ENCODE measurements at regions not wholly inside any gene's neighbourhood (a gene's known extent, or its start where the extent isn't known, plus 50 kb on each side); places are given as distances from the start of the nearest gene placed in this dataset.

DNA sequence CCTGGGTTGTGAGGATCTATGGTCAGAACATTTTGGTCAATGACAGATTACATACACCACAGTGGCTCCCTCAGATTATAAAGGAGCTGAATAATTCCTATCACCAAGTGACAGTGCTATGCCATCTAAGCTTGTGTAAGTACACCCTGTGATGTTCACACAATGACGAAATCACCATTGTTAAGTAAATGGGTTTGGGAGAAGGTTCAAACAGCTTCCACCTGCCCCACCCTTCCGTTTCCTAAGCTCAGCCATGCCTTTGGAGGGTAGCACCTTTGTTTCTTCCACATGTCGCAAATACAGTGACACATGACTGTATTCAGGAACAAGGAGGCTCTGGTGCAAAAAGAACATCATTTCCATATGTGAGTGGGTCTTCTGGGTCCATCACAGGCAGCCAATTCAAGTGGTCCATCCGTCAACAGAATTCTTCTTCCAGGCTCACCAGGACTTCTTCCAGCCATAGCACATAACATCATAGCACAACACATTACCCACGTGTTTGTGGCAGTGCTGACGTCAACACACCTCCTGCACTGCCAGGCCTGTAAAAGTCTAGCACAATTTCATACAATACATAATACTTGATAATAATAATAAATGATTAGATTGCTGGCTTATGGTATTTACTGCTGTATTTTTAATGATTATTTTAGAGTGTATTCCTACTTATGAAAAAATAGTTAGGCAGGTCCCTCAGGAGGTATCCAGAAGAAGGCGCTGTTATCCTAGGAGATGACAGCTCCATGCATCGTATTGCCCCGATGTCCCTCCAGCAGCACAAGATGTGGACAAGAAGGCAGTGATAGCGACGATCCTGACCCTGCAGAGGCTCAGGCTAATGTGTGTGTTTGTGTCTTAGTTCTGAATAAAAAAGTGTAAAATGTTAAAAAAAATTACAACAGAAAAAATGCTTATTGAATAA is 264.8 kb downstream of the ANAPC1 start:
- peak in 1 of 4 donors; percentile 12 for ATAC-seq
- H3K4me3 ChIP-seq: no peak overlapping the region
- H3K27ac ChIP-seq: no peak overlapping the region
- no peak for DNase-seq
- intact Hi-C loops (cut with DNase I): no loop called here
- H3K9me3 ChIP-seq: no peaks in the 10 kb centered on the region
- no peaks in the 10 kb centered on the region for H3K27me3 ChIP-seq
- H3K4me1 ChIP-seq: no peaks in the 10 kb centered on the region
- no peaks in the 10 kb centered on the region for H3K36me3 ChIP-seq
- 72 to 74% methylated on average over 11 of the region's 11 CpGs for WGBS, 2 donors
- FAIRE-seq: no peak
- TF ChIP-seq CTCF (IDR thresholded peaks at IDR 0.05): no peak

GRCh38 chr2:111620281-111620680 is 263.7 kb downstream of the ANAPC1 start:
- FAIRE-seq: no peak
- intact Hi-C loops (cut with DNase I): no loop called here

DNA sequence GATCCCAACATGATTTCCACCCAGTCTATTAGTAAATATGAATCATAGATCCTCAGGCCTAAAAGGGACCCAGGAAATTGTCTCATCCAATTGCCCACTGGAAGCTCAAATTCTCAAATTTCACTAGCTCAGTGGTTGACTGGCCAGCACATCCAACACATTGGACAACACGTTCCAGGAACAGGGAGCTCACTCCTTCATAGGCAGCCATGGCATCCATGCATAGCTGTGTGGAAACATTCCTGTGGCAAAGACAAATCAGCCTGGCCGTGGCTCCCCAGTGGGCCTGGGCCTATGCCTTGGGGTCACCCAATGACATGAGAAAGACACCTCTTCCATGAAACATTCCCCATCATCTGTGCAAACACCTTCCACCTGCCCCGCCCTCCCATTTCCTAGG is 261.1 kb downstream of the ANAPC1 start:
- no peak for TF ChIP-seq CTCF (IDR thresholded peaks at IDR 0.05)
- no peak overlapping the region for H3K4me3 ChIP-seq
- intact Hi-C loops (cut with DNase I): no loop called here
- H3K9me3 ChIP-seq: no peaks in the 10 kb centered on the region
- H3K27me3 ChIP-seq: no peaks in the 10 kb centered on the region
- H3K36me3 ChIP-seq: no peaks in the 10 kb centered on the region
- H3K4me1 ChIP-seq: no peaks in the 10 kb centered on the region
- FAIRE-seq (no peak), DNase-seq (no peak), ATAC-seq (no peak)
- H3K27ac ChIP-seq: no peak overlapping the region
- 87 to 90% methylated on average over 3 of the region's 3 CpGs for WGBS, 2 donors

More at GRCh38 chr2:111620281-111620680, 263.7 kb downstream of the ANAPC1 start:
- Histone ChIP-seq H3K27ac (no peak overlapping the region), H3K9me3 (no peaks in the 10 kb centered on the region), H3K27me3 (no peaks in the 10 kb centered on the region), H3K4me1 (no peaks in the 10 kb centered on the region), H3K36me3 (no peaks in the 10 kb centered on the region), H3K4me3 (no peak overlapping the region)
- TF ChIP-seq CTCF (IDR thresholded peaks at IDR 0.05): no peak
- ATAC-seq (no peak), DNase-seq (no peak)
- 73 to 79% methylated on average over 5 of the region's 5 CpGs for WGBS, 2 donors

DNA sequence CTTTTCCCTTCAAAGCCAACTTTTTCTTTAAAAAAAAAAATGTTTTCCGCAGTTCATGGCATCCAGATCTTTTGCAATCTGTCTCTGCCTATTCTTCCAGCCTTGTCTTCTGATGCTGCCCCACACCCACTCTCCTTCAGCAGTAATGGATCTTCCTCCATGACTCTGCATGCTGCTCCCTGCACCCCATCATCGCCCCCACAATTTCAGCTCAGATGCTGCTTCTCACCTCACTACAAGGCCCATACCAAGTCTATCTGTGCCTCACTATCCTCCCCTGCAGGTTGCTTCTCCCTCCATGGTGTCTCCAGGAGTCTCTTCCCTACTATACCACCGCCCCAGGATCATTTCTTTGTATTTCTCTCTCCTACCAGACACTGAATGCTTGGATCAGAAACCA is 260.6 kb downstream of the ANAPC1 start:
- Histone ChIP-seq H3K4me1 (no peaks in the 10 kb centered on the region), H3K36me3 (no peaks in the 10 kb centered on the region), H3K4me3 (no peak overlapping the region), H3K9me3 (no peaks in the 10 kb centered on the region), H3K27me3 (no peaks in the 10 kb centered on the region), H3K27ac (no peak overlapping the region)
- 91 to 97% methylated on average over 3 of the region's 3 CpGs for WGBS, 2 donors
- FAIRE-seq (no peak), DNase-seq (no peak), ATAC-seq (no peak)
- intact Hi-C loops (cut with DNase I): no loop called here
- TF ChIP-seq CTCF (IDR thresholded peaks at IDR 0.05): no peak
